ENCODE measurements at regions not wholly inside any gene's neighbourhood (a gene's known extent, or its start where the extent isn't known, plus 50 kb on each side); places are given as distances from the start of the nearest gene placed in this dataset.

- H3K9ac ChIP-seq (ENCODE audit: extremely low read depth, low read length, poor library complexity, severe bottlenecking) = no peak overlapping the region
- peaks cover 6% of the 10 kb centered on the region for H3K4me1 ChIP-seq (ENCODE audit: control insufficient read depth, insufficient read depth, low read length)
- Mint-ChIP-seq H3K4me3 (no peak overlapping the region), H3K9me3 (no peaks in the 10 kb centered on the region), H3K4me1 (peaks cover 10% of the 10 kb centered on the region), H3K36me3 (ENCODE audit: low read depth) (no peaks in the 10 kb centered on the region), H3K27me3 (ENCODE audit: insufficient read depth) (peaks cover 1% of the 10 kb centered on the region), H3K27ac (no peak overlapping the region)
- H3K4me3 ChIP-seq (ENCODE audit: low read length) = no peak overlapping the region
- DNase-seq = no peak
- no peak for TF ChIP-seq CTCF (conservative IDR thresholded peaks at IDR 0.05)
- no peaks in the 10 kb centered on the region for H3K36me3 ChIP-seq (ENCODE audit: control insufficient read depth, insufficient read depth, low read length)
- H3K9me3 ChIP-seq (ENCODE audit: control insufficient read depth, low read length) = no peaks in the 10 kb centered on the region
- 94 to 95% methylated on average over 3 to 6 of the region's 6 CpGs for WGBS, 2 experiments (ENCODE audit: insufficient coverage in 1 of 2, insufficient read length in 1 of 2)
- peaks cover 8% of the 10 kb centered on the region for H3K27me3 ChIP-seq (ENCODE audit: control insufficient read depth, insufficient read depth, low read length, poor library complexity, severe bottlenecking)
- no peak overlapping the region for H3K27ac ChIP-seq (ENCODE audit: low read depth, low read length)
Observed at GRCh38 chr1:94302497-94302896, 65.1 kb upstream of the ARHGAP29 start.

GRCh38 chr1:94301186-94301585 lies 63.8 kb upstream of the ARHGAP29 start:
- 90 to 93% methylated on average over 2 to 5 of the region's 5 CpGs for WGBS, 2 experiments (ENCODE audit: insufficient coverage in 1 of 2, insufficient read length in 1 of 2)
- DNase-seq = no peak
- peaks cover 1% of the 10 kb centered on the region for H3K27me3 Mint-ChIP-seq (ENCODE audit: insufficient read depth)

GRCh38 chr1:94300731-94301130 lies 63.3 kb upstream of the ARHGAP29 start:
- H3K36me3 Mint-ChIP-seq (ENCODE audit: low read depth) = no peaks in the 10 kb centered on the region
- Histone ChIP-seq H3K4me1 (ENCODE audit: control insufficient read depth, insufficient read depth, low read length) (peaks cover 6% of the 10 kb centered on the region), H3K9me3 (ENCODE audit: control insufficient read depth, low read length) (no peaks in the 10 kb centered on the region), H3K4me3 (ENCODE audit: low read length) (no peak overlapping the region), H3K36me3 (ENCODE audit: control insufficient read depth, insufficient read depth, low read length) (no peaks in the 10 kb centered on the region), H3K9ac (ENCODE audit: extremely low read depth, low read length, poor library complexity, severe bottlenecking) (no peak overlapping the region), H3K27me3 (ENCODE audit: control insufficient read depth, insufficient read depth, low read length, poor library complexity, severe bottlenecking) (peaks cover 8% of the 10 kb centered on the region), H3K27ac (ENCODE audit: low read depth, low read length) (no peak overlapping the region)
- H3K4me1 Mint-ChIP-seq = peaks cover 10% of the 10 kb centered on the region
- H3K9me3 Mint-ChIP-seq = no peaks in the 10 kb centered on the region
- DNase-seq = no peak
- TF ChIP-seq CTCF (conservative IDR thresholded peaks at IDR 0.05) = no peak
- 70 to 78% methylated on average over 2 of the region's 2 CpGs for WGBS, 2 experiments (ENCODE audit: insufficient coverage in 1 of 2, insufficient read length in 1 of 2)
- H3K27me3 Mint-ChIP-seq (ENCODE audit: insufficient read depth) = no peaks in the 10 kb centered on the region
- H3K27ac Mint-ChIP-seq = no peak overlapping the region
- H3K4me3 Mint-ChIP-seq = no peak overlapping the region

More at GRCh38 chr1:94301186-94301585, 63.8 kb upstream of the ARHGAP29 start:
- no peaks in the 10 kb centered on the region for H3K36me3 Mint-ChIP-seq (ENCODE audit: low read depth)
- H3K4me3 ChIP-seq (ENCODE audit: low read length) = no peak overlapping the region
- peaks cover 10% of the 10 kb centered on the region for H3K4me1 Mint-ChIP-seq
- no peaks in the 10 kb centered on the region for H3K9me3 Mint-ChIP-seq
- H3K27me3 ChIP-seq (ENCODE audit: control insufficient read depth, insufficient read depth, low read length, poor library complexity, severe bottlenecking) = peaks cover 8% of the 10 kb centered on the region
- H3K4me1 ChIP-seq (ENCODE audit: control insufficient read depth, insufficient read depth, low read length) = peaks cover 6% of the 10 kb centered on the region
- no peaks in the 10 kb centered on the region for H3K9me3 ChIP-seq (ENCODE audit: control insufficient read depth, low read length)
- H3K9ac ChIP-seq (ENCODE audit: extremely low read depth, low read length, poor library complexity, severe bottlenecking) = no peak overlapping the region
- H3K27ac Mint-ChIP-seq = no peak overlapping the region
- no peak overlapping the region for H3K4me3 Mint-ChIP-seq
- TF ChIP-seq CTCF (conservative IDR thresholded peaks at IDR 0.05) = no peak
- no peaks in the 10 kb centered on the region for H3K36me3 ChIP-seq (ENCODE audit: control insufficient read depth, insufficient read depth, low read length)
- H3K27ac ChIP-seq (ENCODE audit: low read depth, low read length) = no peak overlapping the region

Data from endodermal cell (in vitro differentiated cells).